ENCODE measurements at regions not wholly inside any gene's neighbourhood (a gene's known extent, or its start where the extent isn't known, plus 50 kb on each side); places are given as distances from the start of the nearest gene placed in this dataset.
A peak's percentile ranks its signal among the peaks of the same experiment; 100 is the strongest.

- DNase-seq (ENCODE audit: low read depth) = no peak
- in situ Hi-C loops (cut with HindIII; ENCODE audit: low pct_unique_long_range_greater_than_20kb, low sequenced_read_pairs) = no loop called here
Observed at GRCh38 chr4:166314902-166315301, 441.9 kb downstream of the TLL1 start.

GRCh38 chr4:166315721-166316467 is 442.9 kb downstream of the TLL1 start:
- in situ Hi-C loops (cut with HindIII; ENCODE audit: low pct_unique_long_range_greater_than_20kb, low sequenced_read_pairs) = no loop called here
- no peak for DNase-seq (ENCODE audit: low read depth)

GRCh38 chr4:166318810-166319525 is 445.9 kb downstream of the TLL1 start:
- in situ Hi-C loops (cut with HindIII; ENCODE audit: low pct_unique_long_range_greater_than_20kb, low sequenced_read_pairs) = no loop called here
- DNase-seq (ENCODE audit: low read depth) = no peak

GRCh38 chr4:166323250-166323649 is 450.2 kb downstream of the TLL1 start:
- in situ Hi-C loops (cut with HindIII; ENCODE audit: low pct_unique_long_range_greater_than_20kb, low sequenced_read_pairs) = no loop called here
- DNase-seq (ENCODE audit: low read depth) = no peak

GRCh38 chr4:166324321-166324720 is 451.3 kb downstream of the TLL1 start:
- peak; percentile 8 for DNase-seq (ENCODE audit: low read depth)
- in situ Hi-C loops (cut with HindIII; ENCODE audit: low pct_unique_long_range_greater_than_20kb, low sequenced_read_pairs) = no loop called here

- in situ Hi-C loops (cut with HindIII; ENCODE audit: low pct_unique_long_range_greater_than_20kb, low sequenced_read_pairs) = no loop called here
- DNase-seq (ENCODE audit: low read depth) = no peak
Observed at GRCh38 chr4:166335256-166335938, 462.4 kb downstream of the TLL1 start.

- no peak for DNase-seq (ENCODE audit: low read depth)
- in situ Hi-C loops (cut with HindIII; ENCODE audit: low pct_unique_long_range_greater_than_20kb, low sequenced_read_pairs) = no loop called here
Observed at GRCh38 chr4:166341992-166342391, 469.0 kb downstream of the TLL1 start.

- DNase-seq (ENCODE audit: low read depth) = no peak
- in situ Hi-C loops (cut with HindIII; ENCODE audit: low pct_unique_long_range_greater_than_20kb, low sequenced_read_pairs) = no loop called here
Observed at GRCh38 chr4:166363198-166363597, 490.2 kb downstream of the TLL1 start.

GRCh38 chr4:166366012-166366411 is 493.0 kb downstream of the TLL1 start:
- no peak for DNase-seq (ENCODE audit: low read depth)
- in situ Hi-C loops (cut with HindIII; ENCODE audit: low pct_unique_long_range_greater_than_20kb, low sequenced_read_pairs) = no loop called here

GRCh38 chr4:166377578-166377977 is 504.5 kb downstream of the TLL1 start:
- in situ Hi-C loops (cut with HindIII; ENCODE audit: low pct_unique_long_range_greater_than_20kb, low sequenced_read_pairs) = no loop called here
- no peak for DNase-seq (ENCODE audit: low read depth)

- DNase-seq (ENCODE audit: low read depth) = no peak
- in situ Hi-C loops (cut with HindIII; ENCODE audit: low pct_unique_long_range_greater_than_20kb, low sequenced_read_pairs) = no loop called here
Observed at GRCh38 chr4:166386491-166387360, 513.7 kb downstream of the TLL1 start.

GRCh38 chr4:166391501-166391900 is 518.5 kb downstream of the TLL1 start:
- DNase-seq (ENCODE audit: low read depth) = no peak
- in situ Hi-C loops (cut with HindIII; ENCODE audit: low pct_unique_long_range_greater_than_20kb, low sequenced_read_pairs) = no loop called here

- DNase-seq (ENCODE audit: low read depth) = no peak
- in situ Hi-C loops (cut with HindIII; ENCODE audit: low pct_unique_long_range_greater_than_20kb, low sequenced_read_pairs) = no loop called here
Observed at GRCh38 chr4:166399021-166399420, 526.0 kb downstream of the TLL1 start.

GRCh38 chr4:166400270-166400894 is 527.3 kb downstream of the TLL1 start:
- no peak for DNase-seq (ENCODE audit: low read depth)
- in situ Hi-C loops (cut with HindIII; ENCODE audit: low pct_unique_long_range_greater_than_20kb, low sequenced_read_pairs) = no loop called here

- no peak for DNase-seq (ENCODE audit: low read depth)
- in situ Hi-C loops (cut with HindIII; ENCODE audit: low pct_unique_long_range_greater_than_20kb, low sequenced_read_pairs) = no loop called here
Observed at GRCh38 chr4:166413356-166413755, 540.3 kb downstream of the TLL1 start.

- DNase-seq (ENCODE audit: low read depth) = no peak
- in situ Hi-C loops (cut with HindIII; ENCODE audit: low pct_unique_long_range_greater_than_20kb, low sequenced_read_pairs) = no loop called here
Observed at GRCh38 chr4:166414431-166414830, 541.4 kb downstream of the TLL1 start.

GRCh38 chr4:166415749-166416148 is 542.7 kb downstream of the TLL1 start:
- in situ Hi-C loops (cut with HindIII; ENCODE audit: low pct_unique_long_range_greater_than_20kb, low sequenced_read_pairs) = no loop called here
- DNase-seq (ENCODE audit: low read depth) = no peak

GRCh38 chr4:166421556-166422156 is 548.6 kb downstream of the TLL1 start:
- DNase-seq (ENCODE audit: low read depth) = no peak
- in situ Hi-C loops (cut with HindIII; ENCODE audit: low pct_unique_long_range_greater_than_20kb, low sequenced_read_pairs) = no loop called here
